ENCODE measurements at regions not wholly inside any gene's neighbourhood (a gene's known extent, or its start where the extent isn't known, plus 50 kb on each side); places are given as distances from the start of the nearest gene placed in this dataset.

DNA sequence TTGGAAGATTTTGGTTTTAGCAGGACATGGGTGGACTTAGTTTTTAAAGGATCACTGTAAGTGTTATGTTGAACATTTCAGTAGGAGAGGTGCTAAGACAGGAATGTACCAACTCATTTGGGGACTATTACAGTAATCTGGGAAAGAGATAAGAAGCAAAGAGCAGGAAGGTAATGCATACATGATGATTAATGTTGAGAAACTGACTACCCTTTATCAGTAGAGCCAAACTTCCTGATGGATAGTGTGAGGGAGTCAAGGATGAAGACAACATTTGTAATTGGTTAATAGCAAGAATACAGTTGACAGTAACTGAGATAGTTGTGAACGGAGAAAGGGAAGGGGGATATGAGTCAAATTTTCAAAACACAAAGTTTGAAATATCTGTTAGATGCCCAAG, 421.9 kb upstream of the PRR20A start:
- DNase-seq (no peak), ATAC-seq (no peak)
- H3K4me3 Mint-ChIP-seq, result no peak overlapping the region
- intact Hi-C loops (cut with micrococcal nuclease), result no loop called here
- Histone ChIP-seq H3K9me3 (ENCODE audit: control insufficient read depth, insufficient read depth, low read length) (no peaks in the 10 kb centered on the region), H3K4me1 (ENCODE audit: control insufficient read depth, insufficient read depth, low read length) (no peaks in the 10 kb centered on the region), H3K4me3 (ENCODE audit: low read length) (no peak overlapping the region), H3K27ac (ENCODE audit: low read length) (no peak overlapping the region), H3K36me3 (ENCODE audit: control insufficient read depth, insufficient read depth, low read length) (no peaks in the 10 kb centered on the region), H3K27me3 (ENCODE audit: control insufficient read depth, insufficient read depth, low read length) (no peaks in the 10 kb centered on the region)
- 80% methylated on average over 1 of the region's 1 CpG for WGBS (ENCODE audit: insufficient coverage)
- TF ChIP-seq, protein P1, sequence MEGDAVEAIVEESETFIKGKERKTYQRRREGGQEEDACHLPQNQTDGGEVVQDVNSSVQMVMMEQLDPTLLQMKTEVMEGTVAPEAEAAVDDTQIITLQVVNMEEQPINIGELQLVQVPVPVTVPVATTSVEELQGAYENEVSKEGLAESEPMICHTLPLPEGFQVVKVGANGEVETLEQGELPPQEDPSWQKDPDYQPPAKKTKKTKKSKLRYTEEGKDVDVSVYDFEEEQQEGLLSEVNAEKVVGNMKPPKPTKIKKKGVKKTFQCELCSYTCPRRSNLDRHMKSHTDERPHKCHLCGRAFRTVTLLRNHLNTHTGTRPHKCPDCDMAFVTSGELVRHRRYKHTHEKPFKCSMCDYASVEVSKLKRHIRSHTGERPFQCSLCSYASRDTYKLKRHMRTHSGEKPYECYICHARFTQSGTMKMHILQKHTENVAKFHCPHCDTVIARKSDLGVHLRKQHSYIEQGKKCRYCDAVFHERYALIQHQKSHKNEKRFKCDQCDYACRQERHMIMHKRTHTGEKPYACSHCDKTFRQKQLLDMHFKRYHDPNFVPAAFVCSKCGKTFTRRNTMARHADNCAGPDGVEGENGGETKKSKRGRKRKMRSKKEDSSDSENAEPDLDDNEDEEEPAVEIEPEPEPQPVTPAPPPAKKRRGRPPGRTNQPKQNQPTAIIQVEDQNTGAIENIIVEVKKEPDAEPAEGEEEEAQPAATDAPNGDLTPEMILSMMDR (IDR thresholded peaks at IDR 0.05), result no peak
- H3K27me3 Mint-ChIP-seq (ENCODE audit: low read depth in 2 of 2), result no peaks in the 10 kb centered on the region
- H3K27ac Mint-ChIP-seq, result no peak overlapping the region
- peaks cover 18% of the 10 kb centered on the region for H3K36me3 Mint-ChIP-seq
- H3K9me3 Mint-ChIP-seq, result peaks cover 19 to 29% of the 10 kb centered on the region in 2 donors
- no peaks in the 10 kb centered on the region for H3K4me1 Mint-ChIP-seq

DNA sequence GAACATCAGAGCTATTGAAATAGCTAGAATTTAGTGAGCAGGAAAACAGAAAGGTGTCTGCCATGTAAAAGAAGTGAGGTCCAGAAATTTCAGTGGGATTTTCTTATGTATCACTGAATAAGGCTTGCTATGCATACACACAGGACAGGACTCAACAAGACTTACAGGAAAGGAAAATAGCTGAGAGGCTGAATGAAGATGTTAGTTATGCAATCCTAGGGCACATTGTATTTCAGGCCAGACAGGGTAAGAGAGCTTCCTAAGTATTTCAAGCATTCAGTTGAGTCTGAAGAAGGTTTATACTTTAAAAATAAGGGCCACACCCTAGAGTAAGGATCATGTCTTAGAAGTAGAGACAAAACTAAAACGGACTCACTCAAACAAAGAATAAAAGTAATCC, 419.9 kb upstream of the PRR20A start:
- 71% methylated on average over 1 of the region's 1 CpG for WGBS (ENCODE audit: insufficient coverage)
- H3K27ac ChIP-seq (ENCODE audit: low read length), result no peak overlapping the region
- H3K36me3 ChIP-seq (ENCODE audit: control insufficient read depth, insufficient read depth, low read length), result no peaks in the 10 kb centered on the region
- Mint-ChIP-seq H3K4me1 (no peaks in the 10 kb centered on the region), H3K36me3 (peaks cover 16% of the 10 kb centered on the region), H3K27ac (no peak overlapping the region), H3K27me3 (ENCODE audit: low read depth in 2 of 2) (no peaks in the 10 kb centered on the region), H3K4me3 (no peak overlapping the region), H3K9me3 (peaks cover 18 to 29% of the 10 kb centered on the region in 2 donors)
- H3K4me3 ChIP-seq (ENCODE audit: low read length), result no peak overlapping the region
- DNase-seq (no peak), ATAC-seq (no peak)
- no peaks in the 10 kb centered on the region for H3K9me3 ChIP-seq (ENCODE audit: control insufficient read depth, insufficient read depth, low read length)
- no peaks in the 10 kb centered on the region for H3K4me1 ChIP-seq (ENCODE audit: control insufficient read depth, insufficient read depth, low read length)
- H3K27me3 ChIP-seq (ENCODE audit: control insufficient read depth, insufficient read depth, low read length), result no peaks in the 10 kb centered on the region
- intact Hi-C loops (cut with micrococcal nuclease), result no loop called here
- TF ChIP-seq, protein P1 (IDR thresholded peaks at IDR 0.05), result no peak

DNA sequence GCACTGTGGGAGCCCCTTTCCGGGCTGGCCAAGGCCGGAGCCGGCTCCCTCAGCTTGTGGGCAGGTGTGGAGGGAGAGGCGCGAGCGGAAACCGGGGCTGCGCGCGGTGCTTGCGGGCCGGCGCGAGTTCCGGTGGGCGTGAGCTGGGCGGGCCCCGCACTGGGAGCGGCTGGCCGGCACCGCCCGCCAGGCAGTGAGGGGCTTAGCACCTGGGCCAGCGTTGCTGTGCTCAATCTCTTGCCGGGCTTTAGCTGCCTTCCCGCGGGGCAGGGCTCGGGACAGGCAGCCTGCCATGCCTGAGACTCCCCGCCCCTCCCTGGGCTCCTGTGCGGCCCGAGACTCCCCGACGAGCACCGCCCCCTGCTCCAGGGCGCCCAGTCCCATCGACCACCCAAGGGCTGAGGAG, 405.2 kb upstream of the PRR20A start:
- Histone ChIP-seq H3K27me3 (ENCODE audit: control insufficient read depth, insufficient read depth, low read length) (no peaks in the 10 kb centered on the region), H3K4me1 (ENCODE audit: control insufficient read depth, insufficient read depth, low read length) (no peaks in the 10 kb centered on the region), H3K36me3 (ENCODE audit: control insufficient read depth, insufficient read depth, low read length) (no peaks in the 10 kb centered on the region), H3K4me3 (ENCODE audit: low read length) (no peak overlapping the region), H3K9me3 (ENCODE audit: control insufficient read depth, insufficient read depth, low read length) (peaks cover 12% of the 10 kb centered on the region), H3K27ac (ENCODE audit: low read length) (no peak overlapping the region)
- Mint-ChIP-seq H3K36me3 (peaks cover 7% of the 10 kb centered on the region), H3K4me1 (no peaks in the 10 kb centered on the region), H3K4me3 (no peak overlapping the region), H3K9me3 (peaks cover 5 to 16% of the 10 kb centered on the region in 2 donors), H3K27me3 (ENCODE audit: low read depth in 2 of 2) (no peaks in the 10 kb centered on the region), H3K27ac (no peak overlapping the region)
- no peak for DNase-seq
- intact Hi-C loops (cut with micrococcal nuclease), result no loop called here
- TF ChIP-seq, protein P1 (IDR thresholded peaks at IDR 0.05), result no peak
- 94% methylated on average over 35 of the region's 35 CpGs for WGBS (ENCODE audit: insufficient coverage)
- ATAC-seq, result no peak

DNA sequence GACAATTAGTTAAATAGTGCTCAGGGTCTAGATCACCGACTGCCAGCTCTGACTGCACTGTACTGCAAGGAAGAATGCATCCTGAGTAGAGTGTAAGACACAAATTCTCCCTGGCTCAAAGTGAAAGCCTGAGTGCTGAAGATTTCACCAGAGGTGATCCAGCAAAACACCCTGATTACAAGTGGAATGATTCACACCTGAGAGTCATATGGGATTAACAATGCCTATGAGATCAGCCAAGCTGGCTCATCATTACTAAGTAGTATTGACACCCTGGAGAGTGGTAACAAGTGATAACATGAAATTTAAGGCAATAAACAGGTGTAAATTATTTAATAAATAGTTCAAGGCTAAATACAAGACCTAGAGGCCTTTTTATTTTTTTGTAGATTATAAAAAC, 403.8 kb upstream of the PRR20A start:
- Mint-ChIP-seq H3K4me3 (no peak overlapping the region), H3K27me3 (ENCODE audit: low read depth in 2 of 2) (no peaks in the 10 kb centered on the region), H3K9me3 (peaks cover 7 to 19% of the 10 kb centered on the region in 2 donors), H3K4me1 (no peaks in the 10 kb centered on the region), H3K36me3 (peaks cover 7% of the 10 kb centered on the region), H3K27ac (no peak overlapping the region)
- Histone ChIP-seq H3K4me1 (ENCODE audit: control insufficient read depth, insufficient read depth, low read length) (no peaks in the 10 kb centered on the region), H3K4me3 (ENCODE audit: low read length) (no peak overlapping the region), H3K27ac (ENCODE audit: low read length) (no peak overlapping the region), H3K36me3 (ENCODE audit: control insufficient read depth, insufficient read depth, low read length) (no peaks in the 10 kb centered on the region), H3K9me3 (ENCODE audit: control insufficient read depth, insufficient read depth, low read length) (peaks cover 12% of the 10 kb centered on the region), H3K27me3 (ENCODE audit: control insufficient read depth, insufficient read depth, low read length) (no peaks in the 10 kb centered on the region)
- WGBS (ENCODE audit: insufficient coverage), result 53% methylated on average over 1 of the region's 1 CpG
- DNase-seq, result no peak
- intact Hi-C loops (cut with micrococcal nuclease), result no loop called here
- TF ChIP-seq, protein P1 (IDR thresholded peaks at IDR 0.05), result no peak
- no peak for ATAC-seq
